Esophagus muscularis mucosa (tissue), 4 donors: ENCODE measurements at regions not wholly inside any gene's neighbourhood (a gene's known extent, or its start where the extent isn't known, plus 50 kb on each side); places are given as distances from the start of the nearest gene placed in this dataset.

ENCODE experiments used
- EP300 ChIP-seq: sonication (generic); formaldehyde crosslinking; IDR thresholded peaks from one replicate; pipeline ENCODE4 v1.6.1; 2017; ENCODE audit warnings: antibody characterized with exemption
- POLR2A ChIP-seq: fragments of 450-650 bp; IDR thresholded peaks from one replicate; pipeline ENCODE4 v1.6.1; 2017; ENCODE audit warnings: antibody characterized with exemption, moderate library complexity, mild to moderate bottlenecking, low read depth
- TF ChIP-seq, protein P1 (sequence below), 3 experiments: fragments of 200-600 bp in 2 of 3; fragments of 450-650 bp in 1 of 3; sonication (generic) in 2 of 3; IDR thresholded peaks; one replicate each; pipeline ENCODE4 v1.5.1; 2017 to 2019; ENCODE audit warnings: antibody characterized with exemption in 3 of 3, mild to moderate bottlenecking in 2 of 3, moderate library complexity in 1 of 3

DNA sequence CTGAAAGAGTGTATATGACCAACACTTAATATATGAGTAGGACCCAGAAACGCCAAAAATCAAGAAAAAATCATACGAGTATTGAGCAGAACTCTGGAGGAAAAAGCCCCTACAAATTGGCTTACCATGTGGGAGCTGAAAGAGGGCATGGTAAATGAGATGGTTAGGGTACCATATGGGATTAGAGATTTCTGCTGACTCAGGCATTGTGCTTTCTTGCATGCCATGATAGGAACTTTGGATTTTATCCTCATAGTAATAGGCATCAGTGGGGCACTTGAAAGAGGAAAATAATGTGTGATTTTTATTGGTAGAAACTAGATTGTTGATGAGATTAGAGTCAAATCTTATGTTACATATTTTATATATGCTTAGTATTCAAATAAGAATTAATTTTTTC, 271.1 kb downstream of the CBLN2 start:
- TF ChIP-seq, protein P1, sequence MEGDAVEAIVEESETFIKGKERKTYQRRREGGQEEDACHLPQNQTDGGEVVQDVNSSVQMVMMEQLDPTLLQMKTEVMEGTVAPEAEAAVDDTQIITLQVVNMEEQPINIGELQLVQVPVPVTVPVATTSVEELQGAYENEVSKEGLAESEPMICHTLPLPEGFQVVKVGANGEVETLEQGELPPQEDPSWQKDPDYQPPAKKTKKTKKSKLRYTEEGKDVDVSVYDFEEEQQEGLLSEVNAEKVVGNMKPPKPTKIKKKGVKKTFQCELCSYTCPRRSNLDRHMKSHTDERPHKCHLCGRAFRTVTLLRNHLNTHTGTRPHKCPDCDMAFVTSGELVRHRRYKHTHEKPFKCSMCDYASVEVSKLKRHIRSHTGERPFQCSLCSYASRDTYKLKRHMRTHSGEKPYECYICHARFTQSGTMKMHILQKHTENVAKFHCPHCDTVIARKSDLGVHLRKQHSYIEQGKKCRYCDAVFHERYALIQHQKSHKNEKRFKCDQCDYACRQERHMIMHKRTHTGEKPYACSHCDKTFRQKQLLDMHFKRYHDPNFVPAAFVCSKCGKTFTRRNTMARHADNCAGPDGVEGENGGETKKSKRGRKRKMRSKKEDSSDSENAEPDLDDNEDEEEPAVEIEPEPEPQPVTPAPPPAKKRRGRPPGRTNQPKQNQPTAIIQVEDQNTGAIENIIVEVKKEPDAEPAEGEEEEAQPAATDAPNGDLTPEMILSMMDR (IDR thresholded peaks at IDR 0.05): no peak
- TF ChIP-seq POLR2A (no peak), EP300 (no peak)
